ENCODE measurements at regions not wholly inside any gene's neighbourhood (a gene's known extent, or its start where the extent isn't known, plus 50 kb on each side); places are given as distances from the start of the nearest gene placed in this dataset.
"Not testable (repeated sequence)": the region's sequence is repeated elsewhere in the genome, so short reads cannot be mapped to it uniquely, and the experiment has no call there.

DNA sequence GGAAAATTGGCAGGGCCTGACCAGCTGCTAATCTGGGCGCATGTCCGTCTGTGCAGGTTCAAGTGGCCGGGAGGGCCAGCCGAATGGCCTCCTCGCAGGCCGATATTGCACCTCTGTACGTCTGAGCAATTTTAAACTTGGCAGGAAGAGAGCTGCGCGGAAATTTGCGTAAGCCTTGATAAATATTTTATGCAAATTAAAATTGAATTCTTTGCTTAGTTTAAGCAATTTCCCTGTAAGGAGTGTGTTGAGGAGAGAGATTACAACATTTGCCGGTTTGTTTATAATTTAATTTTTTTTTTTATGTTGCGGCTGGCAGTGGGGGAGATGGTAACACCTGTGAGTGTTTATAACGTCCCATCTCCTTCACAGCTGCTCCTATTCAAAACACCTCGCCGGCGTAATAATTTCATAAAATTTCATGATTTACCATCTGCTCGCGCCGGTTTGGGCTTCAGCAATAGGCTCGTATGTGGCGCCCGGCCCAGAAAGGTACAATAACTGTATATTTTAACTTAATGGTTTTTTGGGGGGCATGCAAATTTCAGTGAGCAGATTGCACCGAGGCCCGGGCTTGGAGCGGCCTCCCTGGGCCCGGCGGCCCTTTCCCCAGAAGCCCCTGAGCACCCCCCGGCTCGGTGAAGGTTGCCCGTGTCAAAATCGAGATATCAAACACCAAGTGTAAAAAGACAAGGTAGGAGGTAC is 269.4 kb upstream of the MVB12B start:
- peak; percentile 15 to 58 for DNase-seq

GRCh38 chr9:126058011-126058531 is 268.6 kb upstream of the MVB12B start:
- DNase-seq, result peak in 1 of 2 experiments; percentile 42

GRCh38 chr9:126058591-126058990 is 268.0 kb upstream of the MVB12B start:
- DNase-seq, result no peak

DNA sequence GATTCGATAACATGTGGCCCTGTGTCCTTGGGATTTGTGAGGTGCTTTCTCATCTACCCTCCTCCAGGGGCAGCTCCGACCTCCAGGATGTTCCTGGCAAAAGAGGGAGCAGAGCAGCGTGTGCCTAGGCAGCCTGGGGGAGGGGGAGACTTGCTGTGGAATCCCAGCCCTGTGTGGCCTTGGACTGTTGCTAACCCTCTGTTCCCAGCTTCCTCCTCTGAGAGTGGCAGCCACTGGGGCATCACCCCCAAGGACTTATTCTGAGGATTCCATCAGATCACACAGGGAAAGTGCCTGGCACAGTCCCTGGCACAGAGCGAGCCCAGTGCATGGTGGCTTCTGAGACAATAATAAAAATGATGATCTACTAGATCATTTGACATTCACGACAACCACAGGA is 265.1 kb upstream of the MVB12B start:
- DNase-seq, result no peak

- no peak for DNase-seq
Measured at GRCh38 chr9:126062158-126062886, 264.3 kb upstream of the MVB12B start.

- DNase-seq, result no peak
Measured at GRCh38 chr9:126063326-126063725, 263.3 kb upstream of the MVB12B start.

DNA sequence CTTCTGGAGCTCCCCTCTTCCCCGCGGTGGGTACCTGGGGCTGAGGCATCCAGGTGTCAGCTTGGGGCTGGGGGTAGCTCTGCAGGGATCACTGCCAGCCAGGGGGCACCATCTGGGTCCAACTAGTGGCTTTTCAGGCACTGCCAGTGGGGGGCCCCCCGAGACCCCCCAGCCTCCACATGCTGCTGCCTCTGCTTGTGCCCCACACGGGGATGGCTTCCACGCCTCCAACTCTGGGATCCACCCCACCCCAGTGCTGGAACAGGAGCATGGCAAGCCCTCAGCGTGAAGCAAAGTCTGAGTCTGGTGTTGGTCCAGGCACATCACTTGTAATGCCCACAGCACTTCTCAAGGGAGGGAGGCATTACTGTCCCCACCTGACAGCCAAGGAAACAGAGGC is 260.5 kb upstream of the MVB12B start:
- no peak for DNase-seq

- DNase-seq, result no peak
Measured at GRCh38 chr9:126067031-126067734, 259.4 kb upstream of the MVB12B start.

- DNase-seq, result no peak
Measured at GRCh38 chr9:126068534-126069230, 257.9 kb upstream of the MVB12B start.

DNA sequence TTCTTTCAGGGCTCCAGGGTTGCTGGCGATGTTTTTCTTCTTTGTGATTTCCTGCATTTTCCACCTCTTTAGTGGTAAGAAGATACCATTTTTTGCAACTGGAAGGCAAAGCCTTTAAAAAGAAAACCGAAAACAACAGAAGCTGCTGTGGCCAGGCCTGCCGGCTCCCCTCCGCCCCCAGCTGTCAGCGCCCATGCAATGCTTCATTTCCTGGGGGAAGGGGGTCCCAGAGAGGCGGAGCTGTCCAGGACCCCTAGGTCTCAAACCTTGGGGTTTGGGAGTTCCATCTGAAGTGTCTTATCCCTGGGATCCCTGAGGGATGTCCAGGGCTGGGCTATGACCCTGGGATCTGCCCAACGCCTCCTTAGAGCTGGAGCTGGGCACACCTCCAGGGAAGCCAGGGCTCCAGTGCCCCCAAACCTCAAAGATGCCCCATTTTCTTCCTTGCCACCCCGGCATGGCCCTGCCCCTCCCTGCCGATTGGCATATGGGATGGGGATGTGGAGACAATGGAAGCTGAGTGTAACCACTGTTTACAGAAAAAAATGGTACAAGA is 257.2 kb upstream of the MVB12B start:
- DNase-seq, result no peak

DNA sequence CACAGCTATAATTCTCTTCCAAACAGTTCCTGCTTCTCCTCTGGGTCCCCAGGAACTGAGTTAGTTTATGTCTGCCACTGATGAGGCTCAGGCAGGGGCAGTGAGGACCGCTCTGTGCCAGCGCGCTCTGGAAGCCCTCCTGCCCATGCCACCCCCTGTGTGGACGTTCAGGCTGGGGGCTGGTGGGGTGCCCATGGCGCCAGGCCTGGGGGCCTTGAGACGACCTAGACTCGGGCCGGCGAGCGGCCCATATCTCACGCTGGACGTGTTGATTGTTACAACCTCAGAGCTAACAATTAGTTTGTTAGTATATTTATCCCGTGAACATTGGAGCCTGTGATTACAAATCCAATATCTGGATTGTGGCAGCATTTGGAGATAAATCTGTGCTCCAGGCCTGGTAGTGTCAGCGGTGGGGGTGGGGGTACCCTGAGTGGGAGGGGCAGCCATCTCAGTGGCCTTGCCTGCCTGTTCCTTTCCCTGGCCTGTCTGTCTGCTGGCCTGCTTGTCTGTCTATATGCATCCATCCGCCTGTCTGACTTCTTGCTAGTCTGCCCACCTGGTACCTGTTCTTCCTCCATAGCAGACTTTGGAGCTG is 256.5 kb upstream of the MVB12B start:
- no peak for DNase-seq

DNA sequence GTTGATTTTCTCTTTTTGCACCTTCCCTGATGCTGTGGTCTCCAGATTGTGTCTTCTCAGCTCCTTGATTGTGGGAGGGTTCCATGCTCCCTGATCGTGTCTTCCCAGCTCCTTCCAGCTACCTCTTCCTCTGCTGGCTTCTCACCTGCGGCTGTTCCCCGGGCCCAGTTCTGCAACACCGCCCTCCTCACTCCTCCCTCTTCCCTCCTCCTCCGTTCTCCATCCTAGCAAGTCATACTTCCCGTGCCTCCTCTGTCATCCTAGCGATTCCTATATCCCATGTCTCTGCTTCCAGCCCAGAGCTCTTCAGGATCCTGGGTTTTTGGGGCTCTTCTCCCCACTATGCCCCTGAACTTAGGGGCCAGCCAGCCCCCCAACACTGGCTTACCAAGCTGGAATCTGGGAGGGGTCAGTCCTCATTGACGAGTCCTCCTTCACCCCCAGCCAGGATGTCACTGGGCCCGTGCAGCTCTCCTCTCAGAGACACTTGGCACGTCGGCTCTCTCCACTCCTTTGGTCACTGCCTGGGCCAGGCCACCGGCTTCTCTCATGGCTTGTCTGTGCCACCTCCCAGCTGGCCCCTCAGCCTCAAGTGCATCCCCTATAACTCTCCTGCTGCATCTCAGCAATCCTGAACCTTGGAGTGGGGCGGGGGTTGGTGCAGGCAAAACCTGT is 255.4 kb upstream of the MVB12B start:
- DNase-seq, result no peak

DNA sequence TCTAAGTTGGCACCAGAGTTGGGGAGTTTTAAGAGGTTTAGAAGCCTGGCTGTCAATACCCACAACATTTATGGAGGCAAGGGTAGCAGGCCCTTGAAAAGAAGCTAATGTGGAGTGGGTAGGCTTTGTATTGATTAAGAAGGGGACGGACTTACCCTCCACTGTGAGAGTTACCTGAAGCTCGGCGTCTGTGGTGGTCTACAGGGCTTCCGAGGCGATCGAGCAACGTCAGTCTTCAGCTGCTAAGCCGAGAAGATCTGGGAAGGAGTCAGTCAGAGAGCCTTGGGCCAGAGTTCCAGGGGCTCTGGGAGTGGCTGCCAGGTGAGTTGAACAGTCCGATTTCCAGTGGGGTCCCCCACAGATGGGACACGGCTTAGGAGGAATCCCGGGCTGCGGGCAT is 249.0 kb upstream of the MVB12B start:
- DNase-seq, result not testable (repeated sequence)

DNA sequence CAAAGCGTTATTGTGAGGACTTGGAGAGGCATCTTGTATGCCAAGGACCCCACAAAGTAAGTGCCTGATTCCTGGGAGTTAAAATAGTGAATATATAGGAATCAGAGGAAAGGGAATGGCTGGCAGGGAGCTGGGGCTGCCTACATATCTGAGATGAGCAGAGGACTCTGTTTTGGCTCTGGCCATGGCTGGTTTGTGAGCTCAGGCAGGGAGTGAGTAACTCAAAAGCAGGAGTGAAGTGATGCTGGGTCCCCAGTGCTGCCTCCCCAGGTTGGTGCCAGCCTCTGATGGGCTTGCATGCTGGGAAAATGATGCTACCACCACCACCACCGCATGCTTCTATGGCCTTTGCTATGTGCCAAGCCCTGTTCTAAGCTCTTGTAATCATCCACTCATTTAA is 246.0 kb upstream of the MVB12B start:
- no peak for DNase-seq

GRCh38 chr9:126081746-126082145 is 244.9 kb upstream of the MVB12B start:
- peak; percentile 1 to 21 for DNase-seq

GRCh38 chr9:126084008-126084407 is 242.6 kb upstream of the MVB12B start:
- no peak for DNase-seq

- DNase-seq, result no peak
Measured at GRCh38 chr9:126084696-126085095, 241.9 kb upstream of the MVB12B start.

DNA sequence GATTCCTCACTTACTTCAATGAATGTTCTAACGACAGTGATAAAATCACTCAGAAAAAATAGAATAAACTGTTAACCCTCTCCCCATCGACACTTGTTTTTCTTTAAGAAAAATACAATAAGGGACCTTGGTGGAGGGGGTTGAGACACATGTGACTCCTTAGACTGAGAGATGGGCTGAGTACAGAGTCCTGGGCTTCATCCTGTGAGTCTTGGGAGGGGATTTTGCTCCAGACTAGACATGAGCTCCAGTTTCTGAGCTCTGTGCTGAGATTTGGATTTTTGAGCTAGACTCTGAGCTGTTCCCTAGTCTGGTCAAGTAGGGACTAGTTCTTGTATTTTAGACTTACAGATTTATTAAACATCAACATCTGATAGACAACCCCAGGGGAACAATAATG is 241.5 kb upstream of the MVB12B start:
- no peak for DNase-seq

- no peak for DNase-seq
Measured at GRCh38 chr9:126088336-126088735, 238.3 kb upstream of the MVB12B start.

GRCh38 chr9:126089789-126090188 is 236.8 kb upstream of the MVB12B start:
- no peak for DNase-seq

DNA sequence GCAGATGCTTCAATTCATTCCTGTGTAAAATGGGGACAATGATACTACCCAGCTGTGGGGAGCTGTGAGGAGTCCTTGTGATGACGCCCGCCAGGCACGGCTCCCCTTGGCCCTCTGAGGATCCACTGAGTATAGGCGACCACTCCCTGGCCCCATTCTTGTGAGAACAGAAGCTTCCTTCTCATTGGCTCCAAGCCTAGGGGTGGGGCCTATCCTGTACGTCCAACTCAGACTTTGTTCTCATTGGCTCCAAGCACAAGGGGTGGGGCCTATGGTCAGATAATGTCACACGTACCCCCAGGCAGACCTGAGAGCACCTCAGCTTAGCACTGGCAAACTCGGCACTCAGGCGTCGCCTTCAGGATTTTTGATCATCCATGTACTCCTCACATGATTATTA is 232.9 kb upstream of the MVB12B start:
- no peak for DNase-seq

Measured in NCI-H446 (cell line).